Activated CD4-positive, alpha-beta T cell treated with anti-CD3 and anti-CD28 coated beads, Interleukin-2, amount 50 U/mL, for 16 hours (primary cell): ENCODE measurements at regions not wholly inside any gene's neighbourhood (a gene's known extent, or its start where the extent isn't known, plus 50 kb on each side); places are given as distances from the start of the nearest gene placed in this dataset.
"Not testable (repeated sequence)": the region's sequence is repeated elsewhere in the genome, so short reads cannot be mapped to it uniquely, and the experiment has no call there.

Experiments used
- DNase-seq: peaks from one replicate; pipeline ENCODE4 v3.0.0-alpha.2; 2020

DNA sequence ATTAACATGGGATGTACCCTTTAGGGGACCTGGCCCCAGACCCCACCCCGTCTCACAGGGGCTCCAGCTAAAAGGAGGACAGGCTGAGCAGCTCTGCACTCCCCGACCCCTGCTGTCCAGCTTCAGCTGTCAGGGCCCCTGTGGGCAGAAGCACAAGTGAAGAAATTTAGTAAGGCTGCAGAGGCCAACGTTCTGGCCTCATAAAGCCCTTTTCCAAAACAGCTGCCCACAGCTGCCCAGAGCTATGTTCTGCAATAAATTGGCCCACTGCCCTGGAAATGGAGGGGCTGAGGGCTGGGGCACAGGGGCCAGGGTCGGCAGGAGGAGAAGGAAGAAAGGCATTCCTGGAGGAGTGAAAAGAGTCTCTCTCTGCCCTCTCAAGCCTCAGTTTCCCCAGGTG is 357.1 kb downstream of the BCL11B start:
- no peak for DNase-seq

DNA sequence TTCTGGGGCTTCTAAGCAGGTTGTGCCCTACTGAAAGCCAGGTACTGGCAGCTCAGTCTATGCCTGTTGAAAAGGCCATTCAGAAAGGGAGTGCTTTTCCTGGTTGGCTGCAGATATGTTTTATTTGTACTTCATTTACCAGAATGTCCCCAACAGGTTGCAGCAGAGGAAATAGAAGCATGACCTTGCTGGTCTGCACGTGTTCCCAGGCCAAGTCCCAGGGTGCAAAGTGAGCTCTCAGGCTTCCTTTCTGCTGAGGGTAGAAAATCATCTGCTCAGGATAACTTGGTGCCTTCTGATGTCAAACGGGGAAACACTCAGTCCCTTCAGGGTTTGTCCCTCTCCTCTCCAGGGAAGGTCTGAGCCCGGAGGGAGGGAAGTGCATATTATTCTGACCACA is 356.4 kb downstream of the BCL11B start:
- no peak for DNase-seq

DNA sequence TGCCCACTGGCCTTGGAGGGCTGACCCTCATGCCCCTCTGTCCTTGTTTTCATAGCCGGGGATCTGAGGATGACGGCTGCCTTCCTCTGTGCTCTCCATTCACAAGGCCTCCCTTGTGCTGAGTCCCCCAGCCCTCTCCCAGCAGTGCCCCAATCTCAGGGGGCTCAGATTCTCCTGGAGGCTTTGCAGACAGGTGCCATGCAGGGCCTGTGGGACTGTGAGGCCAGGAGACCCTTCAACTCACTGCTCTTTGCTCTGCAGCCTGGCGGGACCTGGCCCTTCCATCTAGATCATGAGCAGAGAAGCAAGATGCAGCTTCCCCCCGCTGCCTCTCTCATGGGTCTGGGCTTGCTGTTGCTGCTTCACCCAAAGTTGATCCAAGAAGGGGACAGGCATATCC is 356.0 kb downstream of the BCL11B start:
- no peak for DNase-seq

DNA sequence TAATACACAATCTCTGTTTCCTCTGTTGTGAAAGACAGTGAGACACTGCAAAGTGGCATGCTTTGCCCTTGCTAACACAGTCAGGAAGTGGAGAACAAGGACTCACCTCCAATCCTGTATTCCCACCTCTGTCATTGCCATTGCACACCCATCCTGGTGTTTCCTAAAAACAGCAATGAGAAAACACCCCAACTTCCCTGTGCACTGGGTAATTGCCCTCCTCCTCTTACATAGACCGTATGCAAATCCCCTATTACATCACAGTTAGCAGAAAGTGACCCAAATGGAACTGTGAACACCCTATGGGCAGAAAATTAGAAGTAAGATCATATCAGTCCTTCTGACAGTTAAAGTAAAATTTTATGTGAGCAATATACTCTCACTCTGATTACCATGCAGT is 355.5 kb downstream of the BCL11B start:
- no peak for DNase-seq

DNA sequence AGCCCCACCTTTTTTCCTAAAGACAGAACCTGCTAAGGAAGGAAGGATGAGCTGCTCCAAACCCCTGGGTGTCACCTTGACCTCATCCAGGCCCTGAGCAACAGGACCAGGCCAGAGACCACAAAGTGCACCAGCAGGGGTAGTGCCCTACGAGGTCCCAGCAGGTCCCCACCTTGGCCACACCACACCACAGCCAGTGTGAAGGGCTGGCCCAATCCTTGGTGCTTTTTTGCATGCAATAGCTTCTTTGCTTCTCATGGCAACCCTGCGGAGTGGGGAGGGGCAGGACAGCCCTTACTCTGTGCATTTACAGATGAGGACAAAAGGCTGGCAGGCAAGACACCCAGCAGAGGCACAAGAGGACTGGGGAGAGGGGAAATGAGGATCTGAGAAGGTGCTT is 352.6 kb downstream of the BCL11B start:
- no peak for DNase-seq

DNA sequence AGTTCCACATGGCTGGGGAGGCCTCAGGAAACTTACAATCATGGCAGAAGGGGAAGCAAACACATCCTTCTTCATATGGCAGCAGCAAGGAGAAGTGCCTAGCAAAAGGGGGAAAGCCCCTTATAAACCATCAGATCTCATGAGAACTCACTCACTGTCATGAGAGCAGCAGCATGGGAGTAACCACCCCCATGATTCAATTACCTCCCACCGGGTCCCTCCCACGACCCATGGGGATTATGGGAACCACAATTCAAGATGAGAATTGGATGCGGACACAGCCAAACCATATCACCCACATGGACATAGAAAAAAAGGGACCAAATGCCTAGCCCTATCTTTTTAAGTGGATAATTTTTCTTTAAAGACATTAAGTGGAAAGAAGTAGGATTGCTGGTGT is 350.7 kb downstream of the BCL11B start:
- DNase-seq: not testable (repeated sequence)

DNA sequence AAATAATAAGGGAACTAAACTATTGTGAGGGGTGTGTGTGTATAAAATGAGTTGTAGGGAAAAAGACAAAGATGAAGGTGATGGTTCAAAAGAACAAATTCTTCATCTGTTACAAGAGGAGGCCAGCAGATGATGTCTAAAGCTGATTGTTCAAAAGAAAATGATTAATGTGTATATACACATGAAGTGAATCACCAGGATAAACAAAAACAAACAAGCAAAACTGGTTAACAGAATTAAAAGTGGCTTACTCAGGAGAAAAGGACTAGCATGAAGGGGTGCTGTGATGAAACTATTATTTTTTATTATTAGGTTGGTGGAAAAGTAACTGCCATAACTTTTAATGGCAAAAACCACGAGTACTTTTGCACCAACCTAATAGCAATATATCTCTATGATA is 348.4 kb downstream of the BCL11B start:
- DNase-seq: no peak

DNA sequence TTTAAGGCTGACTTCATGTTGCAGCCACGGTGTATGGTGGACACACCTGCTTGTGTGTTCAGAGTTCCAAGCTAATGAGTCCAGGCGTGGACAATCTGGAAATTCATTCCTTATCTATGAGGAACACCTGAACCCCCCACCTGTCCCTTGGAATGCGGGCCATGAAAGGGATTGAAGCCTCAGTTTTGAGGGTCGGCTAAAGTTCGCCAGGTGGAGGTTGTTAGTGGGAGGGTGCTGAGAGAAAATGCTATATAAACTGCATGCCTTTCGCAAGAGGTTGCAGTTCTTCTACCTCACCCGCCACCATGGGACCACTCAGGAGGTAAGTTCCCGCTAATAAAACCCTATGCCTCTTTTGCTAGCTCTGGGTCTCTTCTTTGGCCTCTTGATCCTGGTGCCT is 348.0 kb downstream of the BCL11B start:
- DNase-seq: no peak

DNA sequence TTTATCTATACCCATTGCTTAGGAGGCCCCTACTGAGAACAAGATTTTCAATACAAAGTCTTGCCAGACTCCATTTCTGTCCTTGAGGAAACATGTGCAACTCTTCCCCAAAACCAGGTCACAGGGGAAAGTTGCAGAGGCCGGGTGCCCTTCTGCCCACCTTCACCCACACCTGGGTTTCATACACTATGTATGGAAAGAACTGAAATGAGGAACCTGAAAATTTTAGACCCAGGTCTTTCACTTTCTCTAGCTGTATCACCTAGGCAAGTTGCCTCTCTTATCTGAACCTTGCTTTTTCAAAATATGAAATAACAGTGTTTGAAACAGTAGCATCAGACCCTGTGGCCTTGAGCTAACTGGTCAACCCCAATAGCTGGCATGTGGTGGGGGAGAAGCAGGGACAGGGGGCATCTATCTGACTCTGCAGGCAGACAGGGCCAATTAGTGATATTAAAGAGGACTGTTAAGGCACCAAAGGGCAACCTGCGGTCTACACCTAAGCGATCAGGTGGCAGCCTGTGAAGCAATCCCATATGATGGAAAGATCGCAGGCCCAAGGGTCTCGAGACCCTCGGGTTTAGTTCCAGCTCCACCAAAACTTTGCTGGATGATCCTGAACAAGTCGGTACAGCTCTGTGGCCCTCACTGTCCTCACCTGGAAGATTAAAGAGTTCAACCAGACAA is 346.5 kb downstream of the BCL11B start:
- no peak for DNase-seq

DNA sequence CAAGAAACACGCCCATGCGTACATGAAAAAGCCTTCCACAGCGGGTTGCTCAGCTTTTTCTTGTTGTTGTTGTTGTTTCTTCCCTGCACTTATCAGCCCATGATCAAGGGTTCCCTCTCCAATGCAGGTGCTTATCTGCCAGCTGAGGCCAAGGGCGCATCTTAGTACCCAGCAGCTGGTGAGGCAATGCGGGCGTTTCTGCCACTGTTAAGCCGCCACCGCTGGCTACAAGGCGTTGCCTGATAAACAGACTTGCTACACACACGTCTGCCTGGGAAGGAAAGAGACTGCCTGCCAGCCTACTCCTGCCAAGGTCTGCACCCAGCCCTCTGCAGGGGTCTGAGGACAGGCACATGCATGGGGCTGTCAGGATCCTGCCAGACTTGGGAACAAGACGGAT is 345.9 kb downstream of the BCL11B start:
- DNase-seq: no peak

DNA sequence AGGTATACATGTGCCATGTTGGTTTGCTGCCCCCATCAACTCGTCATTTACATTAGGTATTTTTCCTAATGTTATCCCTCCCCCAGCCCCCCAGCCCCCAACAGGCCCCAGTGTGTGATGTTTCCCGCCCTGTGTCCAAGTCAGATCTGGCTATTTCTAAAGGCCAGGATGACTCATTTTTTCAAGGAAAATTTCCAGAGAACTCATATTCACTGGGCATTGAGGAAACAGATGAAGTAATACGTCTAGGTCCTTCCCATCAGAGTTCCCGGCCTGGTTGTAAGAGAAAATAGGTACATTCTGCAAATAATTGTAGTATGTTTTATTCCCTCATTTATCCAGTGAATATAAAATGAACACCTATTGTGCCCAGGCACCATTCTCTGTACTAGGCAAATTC is 345.2 kb downstream of the BCL11B start:
- DNase-seq: no peak

DNA sequence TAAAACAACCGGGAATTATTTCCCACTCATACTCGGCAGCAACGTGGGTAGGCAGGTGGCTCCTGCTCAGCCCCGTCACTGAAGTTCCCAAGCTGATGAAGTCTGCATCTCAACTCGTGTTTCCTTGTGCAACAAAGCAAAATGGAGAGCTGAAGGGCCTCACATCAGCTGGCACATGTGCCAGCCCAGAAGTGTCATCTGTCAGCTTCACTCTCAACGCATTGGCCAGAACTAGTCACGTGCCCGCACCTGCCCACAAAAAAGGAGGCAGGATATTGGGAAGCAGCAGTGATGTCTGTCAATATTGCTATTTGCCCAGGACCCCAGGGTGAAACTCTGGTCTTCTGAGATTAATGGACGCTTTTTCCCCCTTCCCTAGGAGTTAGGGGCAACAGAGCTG is 344.0 kb downstream of the BCL11B start:
- DNase-seq: no peak

DNA sequence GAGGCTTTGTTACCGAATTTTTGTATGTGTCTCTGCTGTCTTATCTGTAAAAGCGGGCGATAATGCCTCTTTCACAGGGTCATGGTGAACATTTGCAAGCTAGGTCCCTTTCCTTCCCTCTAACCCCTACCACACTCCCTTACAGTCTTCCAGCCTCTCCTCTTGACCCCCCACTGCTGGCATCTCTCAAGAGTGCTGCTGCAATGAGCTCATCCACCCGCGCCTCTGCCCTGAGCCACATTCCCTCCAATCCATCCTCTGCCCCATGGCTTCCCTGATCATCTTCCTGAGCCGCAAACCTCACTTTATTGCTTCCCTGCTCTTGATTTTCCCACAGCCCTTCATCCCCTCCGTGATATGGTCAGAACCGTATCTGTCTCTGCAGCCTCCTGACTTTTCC is 343.6 kb downstream of the BCL11B start:
- no peak for DNase-seq

DNA sequence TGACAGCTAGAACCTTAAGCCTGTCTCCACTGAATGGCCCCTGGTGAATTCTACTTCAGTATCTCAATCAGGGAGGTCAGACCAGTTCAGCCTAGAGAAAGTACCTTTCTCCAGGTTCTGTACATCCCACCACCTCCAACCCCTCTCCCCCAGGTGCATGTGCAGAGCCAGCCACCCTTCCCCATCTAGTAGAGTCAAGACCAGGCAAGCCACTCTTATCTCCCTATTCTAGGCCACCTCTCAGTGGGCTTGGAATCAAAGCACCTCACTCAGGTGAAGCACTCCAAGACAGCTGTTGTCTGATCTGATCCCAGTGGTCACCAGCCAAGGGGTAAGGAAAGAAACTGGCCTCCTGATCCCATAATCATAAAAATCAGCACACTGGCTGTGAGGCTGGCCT is 340.9 kb downstream of the BCL11B start:
- DNase-seq: no peak

DNA sequence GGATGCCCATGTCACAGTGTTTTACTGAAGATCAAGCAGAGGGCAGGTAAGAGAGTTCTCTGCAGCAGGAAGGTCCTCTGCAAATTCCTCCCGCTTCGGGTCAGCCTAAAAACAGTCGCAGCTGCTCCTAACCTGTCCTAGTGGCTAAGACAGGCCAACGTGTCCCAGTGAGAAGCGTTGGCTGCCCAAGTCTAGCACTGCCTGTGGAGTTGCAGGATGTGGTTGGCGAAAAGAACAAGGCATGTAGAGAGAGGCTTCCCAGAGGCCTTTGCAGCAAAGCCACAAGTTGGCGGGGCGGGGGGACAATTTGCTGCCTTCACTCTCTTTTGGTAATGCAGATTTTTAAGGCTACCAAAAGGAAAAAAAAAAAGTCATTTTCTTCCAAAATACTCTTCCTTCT is 340.1 kb downstream of the BCL11B start:
- DNase-seq: peak; percentile 49

DNA sequence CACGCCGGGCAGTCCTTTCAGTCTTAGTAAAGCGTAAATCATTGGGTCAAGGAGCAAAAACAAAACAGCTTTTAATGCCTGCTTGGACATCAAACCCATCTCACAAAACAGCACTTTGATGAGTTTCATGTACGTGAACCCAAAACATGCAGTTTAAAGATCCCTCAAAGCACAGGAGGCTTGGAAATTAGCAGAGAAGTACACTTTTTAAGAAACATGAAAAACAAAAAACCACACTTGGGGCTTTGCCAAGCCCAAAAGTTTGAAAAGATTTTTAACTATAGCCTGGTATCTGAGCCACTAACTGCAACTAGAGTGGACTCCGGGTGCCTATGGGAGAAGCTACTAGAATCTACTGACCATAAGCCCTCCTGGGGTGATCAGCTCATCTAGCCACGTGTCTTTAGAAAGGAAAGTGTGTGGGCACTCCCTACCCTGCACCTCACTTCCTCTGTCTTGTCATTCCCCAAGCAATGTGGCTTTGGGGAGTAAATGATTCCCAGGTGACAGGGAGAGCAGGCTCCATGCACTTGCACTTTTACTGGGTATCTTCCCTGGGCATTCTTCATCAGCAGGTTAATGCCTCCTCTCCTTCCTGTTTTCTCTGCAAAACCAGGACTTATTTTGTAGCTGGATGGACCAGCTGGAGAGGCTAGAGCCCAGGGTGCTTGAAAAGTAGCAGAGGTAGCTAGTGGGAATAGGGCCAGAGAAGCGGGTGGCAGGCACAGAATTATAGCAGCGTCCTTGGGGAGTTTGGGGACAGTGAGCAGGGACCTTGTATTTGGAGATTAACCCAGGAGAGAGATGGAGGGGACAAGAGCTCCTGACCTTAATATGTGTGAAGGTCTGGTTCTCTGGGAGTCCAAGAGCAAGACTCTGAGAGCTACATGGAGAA is 339.3 kb downstream of the BCL11B start:
- no peak for DNase-seq

DNA sequence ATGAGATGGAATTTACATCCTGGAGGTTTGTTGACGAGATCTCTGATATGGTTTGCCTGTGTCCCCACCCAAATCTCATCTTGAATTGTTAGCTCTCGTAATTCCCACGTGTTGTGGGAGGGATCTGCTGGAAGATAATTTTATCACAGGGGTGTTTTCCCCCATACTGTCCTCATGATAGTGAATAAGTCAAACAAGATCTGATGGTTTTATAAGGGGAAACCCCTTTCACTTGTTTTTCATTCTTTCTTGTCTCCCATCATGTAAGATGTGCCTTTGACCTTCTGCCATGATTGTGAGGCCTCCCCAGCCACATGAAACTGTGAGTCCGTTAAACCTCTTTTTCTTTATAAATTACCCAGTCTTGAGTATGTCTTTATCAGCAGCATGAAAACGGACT is 337.4 kb downstream of the BCL11B start:
- DNase-seq: not testable (repeated sequence)

DNA sequence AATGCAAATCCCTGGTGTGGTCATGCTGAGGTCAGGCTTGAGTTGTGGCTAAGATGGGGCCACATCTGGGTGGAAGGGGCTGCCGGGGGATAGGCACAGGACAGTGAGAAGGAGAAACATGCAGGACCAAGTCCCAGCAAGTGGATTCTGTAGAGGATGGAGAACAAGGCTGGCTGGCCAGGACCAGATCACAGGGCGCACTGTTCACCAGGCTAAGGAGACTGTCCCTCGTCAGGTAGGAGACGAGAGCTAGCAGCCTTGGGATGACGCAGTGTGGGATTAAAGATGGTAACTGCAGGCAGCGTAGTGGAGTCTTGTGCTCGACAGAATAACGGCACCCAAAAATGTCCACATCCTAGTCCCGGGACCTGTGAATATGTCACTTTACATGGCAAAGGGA is 336.1 kb downstream of the BCL11B start:
- DNase-seq: no peak

DNA sequence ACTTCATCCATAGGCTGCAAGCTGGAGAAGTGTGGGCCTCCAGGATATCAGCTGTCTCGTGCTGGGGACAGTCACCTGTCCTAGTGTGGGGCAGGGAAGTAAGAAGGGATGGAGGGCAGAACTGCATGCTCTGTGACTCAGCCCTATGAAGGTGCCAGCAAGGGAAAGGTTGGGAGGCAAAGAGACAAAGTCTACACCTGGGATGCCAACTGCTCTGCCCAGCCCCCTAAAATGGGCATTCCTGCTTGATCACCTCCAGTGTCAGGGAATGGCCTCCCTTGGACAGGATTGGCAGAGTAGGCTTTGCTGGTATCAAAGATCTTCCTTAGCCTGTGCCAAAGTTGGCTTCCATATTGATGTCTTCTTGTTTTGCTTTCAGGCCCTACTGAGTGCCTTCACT is 335.0 kb downstream of the BCL11B start:
- no peak for DNase-seq

DNA sequence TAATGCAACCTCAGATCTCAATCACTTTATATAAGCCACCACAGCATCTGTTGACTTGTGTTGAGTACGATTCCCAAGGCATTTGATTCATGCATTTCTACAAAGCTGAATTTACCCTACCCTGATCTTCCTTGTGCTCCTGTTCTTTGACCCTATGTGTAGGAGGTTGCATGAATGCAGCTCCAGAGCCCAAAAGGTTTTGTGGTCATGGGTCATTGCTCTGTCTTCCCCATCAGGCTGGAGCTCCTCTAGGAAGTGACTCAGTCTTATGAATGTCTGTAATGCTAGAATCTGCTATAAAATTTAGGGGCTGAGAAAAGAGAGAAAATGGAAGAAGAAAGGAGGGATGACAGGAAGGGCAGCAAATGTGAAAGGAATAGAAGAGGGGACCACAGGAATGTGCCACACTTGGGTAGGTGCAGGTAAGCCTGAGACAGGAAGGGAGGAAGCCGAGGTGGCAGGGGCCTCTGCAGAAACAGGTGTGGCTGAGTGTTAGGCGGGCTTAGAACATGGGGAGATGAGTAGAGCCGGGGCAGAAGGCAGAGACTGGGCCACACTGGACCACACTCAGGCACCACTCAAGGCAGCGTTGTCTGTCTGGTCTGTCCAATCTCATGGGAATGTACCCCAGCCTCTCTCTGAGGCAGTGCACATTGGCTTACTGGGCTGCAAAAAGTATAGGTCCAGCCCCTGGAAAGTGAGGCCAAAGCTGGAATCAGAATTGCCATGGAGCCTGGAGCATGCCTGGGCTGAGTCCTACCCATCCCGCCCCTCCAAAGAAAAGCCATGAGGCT is 334.1 kb downstream of the BCL11B start:
- DNase-seq: no peak

DNA sequence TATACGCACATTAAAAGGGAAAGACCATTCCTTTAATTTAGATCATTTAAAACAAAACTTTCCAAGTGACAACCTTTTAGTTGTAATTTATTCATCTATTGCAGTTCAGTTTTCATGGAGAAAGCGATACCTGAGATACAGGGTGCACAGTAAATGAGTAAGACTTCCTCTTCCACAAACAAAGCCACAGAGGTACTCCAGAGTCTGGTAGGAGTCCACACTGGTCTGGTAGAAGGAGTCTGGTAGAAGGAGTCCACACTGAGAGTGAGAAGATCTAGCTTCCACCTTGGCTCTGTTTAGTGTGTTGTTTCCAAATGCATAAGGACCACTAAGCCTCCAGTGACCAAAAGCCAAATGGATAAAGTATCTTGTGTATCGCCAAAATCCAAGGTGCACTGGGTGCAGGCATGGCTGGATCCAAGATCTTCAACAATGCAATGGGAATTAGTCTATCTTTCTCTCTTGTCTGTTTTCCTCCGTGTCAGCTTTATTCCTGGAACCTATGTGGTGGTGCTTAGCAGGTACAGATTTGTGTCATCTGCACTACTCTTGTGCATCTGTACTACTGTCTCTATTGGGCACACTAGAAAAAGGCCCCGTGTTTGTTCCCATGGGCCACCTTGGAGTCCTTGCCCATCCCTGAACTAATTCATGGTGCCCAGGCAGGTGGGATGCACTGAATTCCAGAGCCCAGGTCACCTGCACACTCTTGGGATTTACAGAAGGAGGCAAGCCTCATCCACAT is 331.1 kb downstream of the BCL11B start:
- DNase-seq: peak; percentile 27

DNA sequence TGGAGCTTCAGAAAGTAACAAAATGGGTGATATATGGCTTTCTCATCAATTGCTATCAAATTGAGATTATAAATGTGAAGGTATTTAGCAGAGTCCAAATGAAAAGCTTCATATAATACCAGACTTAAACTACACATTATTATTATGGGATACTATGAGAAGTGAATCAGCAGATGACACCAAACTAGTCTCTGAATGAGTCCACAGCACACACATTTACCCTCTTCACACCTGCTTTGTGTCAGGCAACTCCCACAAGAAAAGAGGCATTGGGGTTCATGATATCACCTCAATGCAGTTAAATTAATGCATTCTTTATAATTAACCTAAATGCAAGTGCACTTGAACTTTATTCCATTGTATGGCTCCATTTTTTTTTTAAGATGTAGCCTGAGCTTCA is 330.5 kb downstream of the BCL11B start:
- peak; percentile 49 for DNase-seq

DNA sequence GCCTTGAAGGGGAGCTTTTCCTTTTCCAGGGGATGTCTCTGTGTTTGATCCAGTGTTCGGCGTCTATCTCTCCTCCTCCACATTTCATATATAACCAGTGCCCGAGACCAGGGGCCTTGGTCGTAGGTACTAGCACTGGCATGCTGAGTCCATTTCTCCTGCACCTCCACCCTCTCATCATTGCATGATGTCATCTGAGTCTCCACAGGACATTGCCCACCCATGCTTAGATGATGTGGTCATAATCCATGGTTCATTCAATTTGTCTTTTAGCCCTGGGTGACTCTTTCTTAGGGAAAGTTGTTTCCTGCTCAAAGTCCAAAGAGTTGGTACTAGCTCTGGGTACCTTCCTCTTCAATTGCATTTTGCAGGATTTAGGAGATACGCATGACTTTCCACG is 328.1 kb downstream of the BCL11B start:
- DNase-seq: no peak
